Testis (tissue), 2 donors: ENCODE measurements at regions not wholly inside any gene's neighbourhood (a gene's known extent, or its start where the extent isn't known, plus 50 kb on each side); places are given as distances from the start of the nearest gene placed in this dataset.

Experiments
- POLR2A ChIP-seq: fragments of 450-650 bp; IDR thresholded peaks from one replicate; pipeline ENCODE4 v1.6.1; 2017; ENCODE audit warnings: antibody characterized with exemption, mild to moderate bottlenecking, moderate library complexity
- TF ChIP-seq, protein P1 (sequence below), 3 experiments: fragments of 450-650 bp in 2 of 3; fragments of 200-600 bp in 1 of 3; sonication (generic) in 1 of 3; IDR thresholded peaks; one replicate each; pipeline ENCODE4 v1.5.1; 2016 to 2019; ENCODE audit warnings: antibody characterized with exemption in 3 of 3, mild to moderate bottlenecking in 2 of 3, moderate library complexity in 1 of 3

DNA sequence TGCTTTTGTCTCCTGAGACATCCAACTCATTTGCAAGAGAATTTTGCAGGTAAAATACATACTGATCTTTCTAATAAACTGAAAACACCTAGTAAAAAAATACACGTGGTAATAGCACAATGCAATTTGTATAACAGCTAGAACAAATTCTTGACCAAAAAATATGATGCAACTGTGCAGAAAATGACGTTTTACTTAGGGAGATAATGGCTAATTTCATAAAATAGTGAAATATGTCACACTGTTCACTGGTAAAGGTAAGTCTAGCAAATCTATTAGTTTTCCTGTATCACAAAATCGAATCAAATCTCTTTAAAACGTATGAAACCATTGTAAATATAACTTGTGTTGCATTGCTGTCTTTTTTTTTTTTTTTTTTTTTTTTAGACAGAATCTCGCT is 130.0 kb downstream of the VPREB1 start:
- TF ChIP-seq, protein P1, sequence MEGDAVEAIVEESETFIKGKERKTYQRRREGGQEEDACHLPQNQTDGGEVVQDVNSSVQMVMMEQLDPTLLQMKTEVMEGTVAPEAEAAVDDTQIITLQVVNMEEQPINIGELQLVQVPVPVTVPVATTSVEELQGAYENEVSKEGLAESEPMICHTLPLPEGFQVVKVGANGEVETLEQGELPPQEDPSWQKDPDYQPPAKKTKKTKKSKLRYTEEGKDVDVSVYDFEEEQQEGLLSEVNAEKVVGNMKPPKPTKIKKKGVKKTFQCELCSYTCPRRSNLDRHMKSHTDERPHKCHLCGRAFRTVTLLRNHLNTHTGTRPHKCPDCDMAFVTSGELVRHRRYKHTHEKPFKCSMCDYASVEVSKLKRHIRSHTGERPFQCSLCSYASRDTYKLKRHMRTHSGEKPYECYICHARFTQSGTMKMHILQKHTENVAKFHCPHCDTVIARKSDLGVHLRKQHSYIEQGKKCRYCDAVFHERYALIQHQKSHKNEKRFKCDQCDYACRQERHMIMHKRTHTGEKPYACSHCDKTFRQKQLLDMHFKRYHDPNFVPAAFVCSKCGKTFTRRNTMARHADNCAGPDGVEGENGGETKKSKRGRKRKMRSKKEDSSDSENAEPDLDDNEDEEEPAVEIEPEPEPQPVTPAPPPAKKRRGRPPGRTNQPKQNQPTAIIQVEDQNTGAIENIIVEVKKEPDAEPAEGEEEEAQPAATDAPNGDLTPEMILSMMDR (IDR thresholded peaks at IDR 0.05): no peak
- TF ChIP-seq POLR2A: no peak
